ENCODE measurements at regions not wholly inside any gene's neighbourhood (a gene's known extent, or its start where the extent isn't known, plus 50 kb on each side); places are given as distances from the start of the nearest gene placed in this dataset.

- TF ChIP-seq EZH2 (IDR thresholded peaks at IDR 0.05; ENCODE audit: insufficient read depth, poor library complexity, severe bottlenecking) (no peak), EZH2phosphoT487 (IDR thresholded peaks at IDR 0.05; ENCODE audit: insufficient read depth, low read depth) (no peak)
Measured at GRCh38 chr2:185384822-185385560, 353.6 kb upstream of the FSIP2 start.

All from GM23248 (cell line).